PFSK-1 (cell line): ENCODE measurements at regions not wholly inside any gene's neighbourhood (a gene's known extent, or its start where the extent isn't known, plus 50 kb on each side); places are given as distances from the start of the nearest gene placed in this dataset.

ENCODE experiments used
- FOXP2 ChIP-seq: optimal IDR thresholded peaks from 2 replicates; pipeline ENCODE3; 2011; ENCODE audit warnings: borderline replicate concordance, control low read depth, inconsistent platforms; ENCODE audit not compliant: insufficient read depth; ENCODE audit errors: extremely low read length, extremely low read depth
- POLR2AphosphoS5 ChIP-seq: IDR thresholded peaks from 2 replicates; pipeline ENCODE4 v1.6.1; 2012; ENCODE audit warnings: low read depth, mild to moderate bottlenecking, control low read depth, low read length, moderate library complexity
- REST ChIP-seq, 2 experiments: IDR thresholded peaks; 2 replicates each; pipeline versions ENCODE4 v1.6.1 to v1.8.0; 2011 to 2012; ENCODE audit warnings: low read depth in 2 of 2, low read length in 2 of 2, control low read depth in 1 of 2, inconsistent platforms in 1 of 2, mild to moderate bottlenecking in 1 of 2, moderate library complexity in 1 of 2; ENCODE audit not compliant: insufficient read depth in 1 of 2
- SIN3A ChIP-seq: IDR thresholded peaks from 2 replicates; pipeline ENCODE4 v1.6.1; 2012; ENCODE audit warnings: mild to moderate bottlenecking, low read length, moderate library complexity, borderline replicate concordance; ENCODE audit not compliant: insufficient read depth
- TAF1 ChIP-seq: IDR thresholded peaks from 2 replicates; pipeline ENCODE4 v1.6.1; 2012; ENCODE audit warnings: low read length, control low read depth, borderline replicate concordance; ENCODE audit not compliant: insufficient read depth

GRCh38 chr11:131198161-131199014 is 172.0 kb upstream of the NTM start:
- TF ChIP-seq REST (IDR thresholded peaks at IDR 0.05; ENCODE audit: insufficient read depth in 1 of 2, low read depth in 2 of 2, low read length in 2 of 2) (no peak), TAF1 (no peak), FOXP2 (no peak), SIN3A (no peak), POLR2AphosphoS5 (no peak)

GRCh38 chr11:131199015-131199280 is 171.5 kb upstream of the NTM start:
- TF ChIP-seq SIN3A (no peak), TAF1 (no peak), REST (IDR thresholded peaks at IDR 0.05; ENCODE audit: insufficient read depth in 1 of 2, low read depth in 2 of 2, low read length in 2 of 2) (no peak), POLR2AphosphoS5 (no peak), FOXP2 (no peak)

GRCh38 chr11:131201674-131202073 is 168.7 kb upstream of the NTM start:
- no peak for TF ChIP-seq REST (IDR thresholded peaks at IDR 0.05; ENCODE audit: insufficient read depth in 1 of 2, low read depth in 2 of 2, low read length in 2 of 2)
- TF ChIP-seq FOXP2 = no peak
- TF ChIP-seq TAF1 = no peak
- no peak for TF ChIP-seq POLR2AphosphoS5
- TF ChIP-seq SIN3A = no peak

GRCh38 chr11:131203040-131203439 is 167.4 kb upstream of the NTM start:
- TF ChIP-seq TAF1 = no peak
- no peak for TF ChIP-seq FOXP2
- TF ChIP-seq SIN3A = no peak
- TF ChIP-seq POLR2AphosphoS5 = no peak
- no peak for TF ChIP-seq REST (IDR thresholded peaks at IDR 0.05; ENCODE audit: insufficient read depth in 1 of 2, low read depth in 2 of 2, low read length in 2 of 2)
